Kidney (tissue), 13 donors: ENCODE measurements at regions not wholly inside any gene's neighbourhood (a gene's known extent, or its start where the extent isn't known, plus 50 kb on each side); places are given as distances from the start of the nearest gene placed in this dataset.

Source experiments
- DNase-seq, 5 donors: peaks; one replicate each; pipeline ENCODE4 v3.0.0-alpha.2; 2013 to 2020
- FAIRE-seq: peaks from 2 replicates; lab custom pipeline; 2012; peaks lifted over from hg19 to GRCh38; lab: Jason Lieb, UNC
- H3K27ac ChIP-seq, 2 donors: one replicate each; pipeline ENCODE4 v1.7.0; 2013; ENCODE audit warnings: low read depth in 2 of 2, low read length in 2 of 2, inconsistent platforms in 1 of 2
- H3K27me3 ChIP-seq: one replicate; pipeline ENCODE4 v1.7.1; 2013; ENCODE audit warnings: low read length, inconsistent platforms; ENCODE audit not compliant: control insufficient read depth, insufficient read depth
- H3K36me3 ChIP-seq, 3 donors: one replicate each; pipeline versions ENCODE4 v1.7.0 to v1.7.1; 2013; ENCODE audit warnings: low read length in 3 of 3, control low read depth in 1 of 3, inconsistent platforms in 1 of 3; ENCODE audit not compliant: insufficient read depth in 3 of 3, control insufficient read depth in 2 of 3
- H3K4me1 ChIP-seq, 3 donors: one replicate each; pipeline versions ENCODE4 v1.7.0 to v1.7.1; 2013; ENCODE audit warnings: low read length in 3 of 3, inconsistent platforms in 1 of 3, low read depth in 1 of 3; ENCODE audit not compliant: control insufficient read depth in 2 of 3, insufficient read depth in 2 of 3
- H3K4me3 ChIP-seq, 3 donors: one replicate each; pipeline versions ENCODE4 v1.7.0 to v1.8.1; 2013; ENCODE audit warnings: low read length in 3 of 3, control low read depth in 1 of 3, inconsistent platforms in 1 of 3
- H3K9ac ChIP-seq, 3 donors: one replicate each; pipeline versions ENCODE4 v1.7.0 to v1.7.1; 2013; ENCODE audit warnings: low read length in 3 of 3, control low read depth in 1 of 3, inconsistent platforms in 1 of 3
- H3K9me3 ChIP-seq, 3 donors: one replicate each; pipeline versions ENCODE4 v1.7.0 to v1.7.1; 2013; ENCODE audit warnings: low read length in 3 of 3, control low read depth in 1 of 3, inconsistent platforms in 1 of 3; ENCODE audit not compliant: control insufficient read depth in 2 of 3, insufficient read depth in 1 of 3
- CTCF ChIP-seq: IDR thresholded peaks from 3 replicates; pipeline ENCODE4 v1.5.1; 2012; ENCODE audit warnings: mild to moderate bottlenecking, moderate library complexity, borderline replicate concordance; ENCODE audit not compliant: insufficient read depth; ENCODE audit errors: extremely low read depth
- intact Hi-C: fragments of 100-400 bp; cut with DNase I; formaldehyde crosslinking; loops from one replicate; pipeline ENCODE4 v1.11.1; 2022
- donor health status: control.
- donor health status: control.
- donor health status: control.
- donor health status: control.
- donor health status: control.
- donor health status: DM: yes; HTN: yes; CAD: no.
- donor health status: Normal renal cell carcinoma (clear cell type).

- TF ChIP-seq CTCF: no peak
- FAIRE-seq (no peak), DNase-seq (no peak)
- no peak overlapping the region for H3K4me3 ChIP-seq
- peaks cover 3% of the 10 kb centered on the region for H3K27me3 ChIP-seq
- no peak overlapping the region for H3K27ac ChIP-seq
- peaks cover 0 to 4% (median 0%) of the 10 kb centered on the region in 3 donors for H3K36me3 ChIP-seq
- intact Hi-C loops: no loop called here
- H3K4me1 ChIP-seq: peaks cover 0 to 3% (median 0%) of the 10 kb centered on the region in 3 donors
- H3K9ac ChIP-seq: no peak overlapping the region
- peaks cover 0 to 5% (median 0%) of the 10 kb centered on the region in 3 donors for H3K9me3 ChIP-seq
Observed at GRCh38 chr12:131577766-131578165, 133.1 kb upstream of the SFSWAP start.

- H3K36me3 ChIP-seq: peaks cover 0 to 4% (median 0%) of the 10 kb centered on the region in 3 donors
- H3K27ac ChIP-seq: no peak overlapping the region
- TF ChIP-seq CTCF: no peak
- H3K9ac ChIP-seq: no peak overlapping the region
- no peak for FAIRE-seq
- DNase-seq: no peak
- intact Hi-C loops: no loop called here
- peaks cover 3% of the 10 kb centered on the region for H3K27me3 ChIP-seq
- H3K9me3 ChIP-seq: peaks cover 0 to 5% (median 0%) of the 10 kb centered on the region in 3 donors
- H3K4me1 ChIP-seq: peaks cover 0 to 3% (median 0%) of the 10 kb centered on the region in 3 donors
- H3K4me3 ChIP-seq: no peak overlapping the region
Observed at GRCh38 chr12:131578828-131579470, 131.9 kb upstream of the SFSWAP start.

- DNase-seq (no peak), FAIRE-seq (no peak)
- Histone ChIP-seq H3K9ac (no peak overlapping the region), H3K27ac (no peak overlapping the region), H3K9me3 (no peaks in the 10 kb centered on the region), H3K4me3 (no peak overlapping the region), H3K36me3 (no peaks in the 10 kb centered on the region), H3K27me3 (no peaks in the 10 kb centered on the region), H3K4me1 (no peaks in the 10 kb centered on the region)
- intact Hi-C loops: no loop called here
- no peak for TF ChIP-seq CTCF
Observed at GRCh38 chr12:131583090-131583712, 127.7 kb upstream of the SFSWAP start.
